K562 (cell line): ENCODE measurements at regions not wholly inside any gene's neighbourhood (a gene's known extent, or its start where the extent isn't known, plus 50 kb on each side); places are given as distances from the start of the nearest gene placed in this dataset.

Experiments
- CHD2 ChIP-seq: IDR thresholded peaks from 2 replicates; pipeline ENCODE4 v1.6.1; 2011; ENCODE audit warnings: low read depth, low read length
- ESRRA ChIP-seq: fragments of 450-650 bp; IDR thresholded peaks from 2 replicates; pipeline ENCODE4 v1.6.1; 2014; ENCODE audit warnings: low read depth, mild to moderate bottlenecking, moderate library complexity, borderline replicate concordance
- FIP1L1 ChIP-seq: fragments of 200-400 bp; formaldehyde crosslinking; IDR thresholded peaks from 2 replicates; pipeline ENCODE4 v1.6.1; 2018; ENCODE audit warnings: mild to moderate bottlenecking, low read depth, low read length; ENCODE audit not compliant: poor library complexity, severe bottlenecking
- MYC ChIP-seq, 2 experiments: fragments of 250-450 bp in 1 of 2; sonication (Bioruptor Pico) in 1 of 2; IDR thresholded peaks; 2 replicates each; pipeline versions ENCODE4 v1.5.1 to v1.6.1; 2012 to 2021; ENCODE audit warnings: low read depth in 2 of 2, borderline replicate concordance in 1 of 2, improper control_type of control experiment in 1 of 2, low read length in 1 of 2, mild to moderate bottlenecking in 1 of 2, moderate library complexity in 1 of 2
- RAD21 ChIP-seq, 2 experiments: fragments of 250-450 bp in 1 of 2; fragments of 450-650 bp in 1 of 2; sonication (Bioruptor Pico) in 1 of 2; formaldehyde crosslinking in 1 of 2; IDR thresholded peaks in 1 of 2; conservative IDR thresholded peaks in 1 of 2; 2 replicates each; pipeline versions ENCODE4 v1.4.0 to v1.8.0; 2020 to 2022; ENCODE audit warnings: mild to moderate bottlenecking in 2 of 2, moderate library complexity in 1 of 2
- RCOR1 ChIP-seq, 2 experiments: IDR thresholded peaks; 2 replicates each; pipeline ENCODE4 v1.6.1; 2012; ENCODE audit warnings: low read depth in 2 of 2, low read length in 2 of 2, borderline replicate concordance in 1 of 2, improper control_type of control experiment in 1 of 2
- SP2 ChIP-seq: IDR thresholded peaks from 2 replicates; pipeline ENCODE4 v1.6.1; 2011; ENCODE audit warnings: mild to moderate bottlenecking, low read depth, low read length, moderate library complexity; ENCODE audit not compliant: poor library complexity, severe bottlenecking; ENCODE audit errors: extremely low read depth
- TF ChIP-seq, protein P1 (sequence below), 2 experiments: fragments of 450-650 bp in 1 of 2; sonication (generic) in 1 of 2; formaldehyde crosslinking in 1 of 2; IDR thresholded peaks in 1 of 2; conservative IDR thresholded peaks in 1 of 2; 2 replicates each; pipeline versions ENCODE4 v1.6.1 to v1.8.1; 2016 to 2023; ENCODE audit warnings: mild to moderate bottlenecking in 2 of 2, moderate library complexity in 2 of 2, inconsistent platforms in 1 of 2, missing genetic modification reagents in 1 of 2
- TF ChIP-seq, protein P2 (sequence below), 3 experiments: IDR thresholded peaks in 2 of 3; conservative IDR thresholded peaks in 1 of 3; 2 replicates each; pipeline ENCODE4 v1.5.1; 2011 to 2012; ENCODE audit warnings: low read length in 3 of 3, mild to moderate bottlenecking in 3 of 3, control low read depth in 2 of 3, improper control_type of control experiment in 1 of 3, inconsistent platforms in 1 of 3, low read depth in 1 of 3, mixed read lengths in 1 of 3, moderate library complexity in 1 of 3; ENCODE audit not compliant: insufficient read depth in 2 of 3
- TF ChIP-seq, protein P3 (sequence below): fragments of 250-450 bp; sonication (Bioruptor Pico); IDR thresholded peaks from 2 replicates; pipeline ENCODE4 v1.5.0; 2021; ENCODE audit warnings: mild to moderate bottlenecking, borderline replicate concordance
- TF ChIP-seq, protein P4 (sequence below): fragments of 450-650 bp; formaldehyde crosslinking; IDR thresholded peaks from 2 replicates; pipeline ENCODE4 v1.4.0; 2020; ENCODE audit warnings: mild to moderate bottlenecking, mixed read lengths

DNA sequence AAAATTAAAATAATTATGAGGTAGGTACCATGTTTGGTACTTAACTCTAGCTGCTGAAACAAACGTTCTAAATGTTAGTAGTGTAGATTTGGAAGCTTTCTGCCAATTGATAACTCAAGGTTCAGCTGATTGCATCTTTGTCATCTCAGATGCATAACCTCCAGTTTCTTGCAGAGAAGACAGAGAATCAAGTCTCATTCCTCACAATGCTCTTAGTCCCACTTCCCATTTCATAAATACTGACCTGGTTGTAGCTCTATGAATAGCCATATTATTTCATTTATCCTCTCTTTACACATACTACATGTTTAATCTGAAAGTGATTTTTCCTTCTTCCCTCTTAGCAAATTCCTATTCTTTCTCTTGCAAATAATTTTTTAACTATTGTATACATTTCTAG, 178.5 kb upstream of the SETBP1 start:
- no peak for TF ChIP-seq MYC (IDR thresholded peaks at IDR 0.05; ENCODE audit: low read depth, low read length)
- TF ChIP-seq MYC (CRISPR knock-in tag; IDR thresholded peaks at IDR 0.05; ENCODE audit: borderline replicate concordance, low read depth): no peak
- TF ChIP-seq, protein P1, sequence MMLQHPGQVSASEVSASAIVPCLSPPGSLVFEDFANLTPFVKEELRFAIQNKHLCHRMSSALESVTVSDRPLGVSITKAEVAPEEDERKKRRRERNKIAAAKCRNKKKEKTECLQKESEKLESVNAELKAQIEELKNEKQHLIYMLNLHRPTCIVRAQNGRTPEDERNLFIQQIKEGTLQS (IDR thresholded peaks at IDR 0.05): no peak
- TF ChIP-seq, protein P1 (CRISPR knock-in tag; conservative IDR thresholded peaks at IDR 0.05): no peak
- TF ChIP-seq ESRRA: no peak
- TF ChIP-seq, protein P2, sequence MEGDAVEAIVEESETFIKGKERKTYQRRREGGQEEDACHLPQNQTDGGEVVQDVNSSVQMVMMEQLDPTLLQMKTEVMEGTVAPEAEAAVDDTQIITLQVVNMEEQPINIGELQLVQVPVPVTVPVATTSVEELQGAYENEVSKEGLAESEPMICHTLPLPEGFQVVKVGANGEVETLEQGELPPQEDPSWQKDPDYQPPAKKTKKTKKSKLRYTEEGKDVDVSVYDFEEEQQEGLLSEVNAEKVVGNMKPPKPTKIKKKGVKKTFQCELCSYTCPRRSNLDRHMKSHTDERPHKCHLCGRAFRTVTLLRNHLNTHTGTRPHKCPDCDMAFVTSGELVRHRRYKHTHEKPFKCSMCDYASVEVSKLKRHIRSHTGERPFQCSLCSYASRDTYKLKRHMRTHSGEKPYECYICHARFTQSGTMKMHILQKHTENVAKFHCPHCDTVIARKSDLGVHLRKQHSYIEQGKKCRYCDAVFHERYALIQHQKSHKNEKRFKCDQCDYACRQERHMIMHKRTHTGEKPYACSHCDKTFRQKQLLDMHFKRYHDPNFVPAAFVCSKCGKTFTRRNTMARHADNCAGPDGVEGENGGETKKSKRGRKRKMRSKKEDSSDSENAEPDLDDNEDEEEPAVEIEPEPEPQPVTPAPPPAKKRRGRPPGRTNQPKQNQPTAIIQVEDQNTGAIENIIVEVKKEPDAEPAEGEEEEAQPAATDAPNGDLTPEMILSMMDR (IDR thresholded peaks at IDR 0.05 in 2 of 3, conservative IDR thresholded peaks at IDR 0.05 in 1 of 3; ENCODE audit: insufficient read depth in 2 of 3, low read depth in 1 of 3, low read length in 3 of 3): no peak
- TF ChIP-seq, protein P3, sequence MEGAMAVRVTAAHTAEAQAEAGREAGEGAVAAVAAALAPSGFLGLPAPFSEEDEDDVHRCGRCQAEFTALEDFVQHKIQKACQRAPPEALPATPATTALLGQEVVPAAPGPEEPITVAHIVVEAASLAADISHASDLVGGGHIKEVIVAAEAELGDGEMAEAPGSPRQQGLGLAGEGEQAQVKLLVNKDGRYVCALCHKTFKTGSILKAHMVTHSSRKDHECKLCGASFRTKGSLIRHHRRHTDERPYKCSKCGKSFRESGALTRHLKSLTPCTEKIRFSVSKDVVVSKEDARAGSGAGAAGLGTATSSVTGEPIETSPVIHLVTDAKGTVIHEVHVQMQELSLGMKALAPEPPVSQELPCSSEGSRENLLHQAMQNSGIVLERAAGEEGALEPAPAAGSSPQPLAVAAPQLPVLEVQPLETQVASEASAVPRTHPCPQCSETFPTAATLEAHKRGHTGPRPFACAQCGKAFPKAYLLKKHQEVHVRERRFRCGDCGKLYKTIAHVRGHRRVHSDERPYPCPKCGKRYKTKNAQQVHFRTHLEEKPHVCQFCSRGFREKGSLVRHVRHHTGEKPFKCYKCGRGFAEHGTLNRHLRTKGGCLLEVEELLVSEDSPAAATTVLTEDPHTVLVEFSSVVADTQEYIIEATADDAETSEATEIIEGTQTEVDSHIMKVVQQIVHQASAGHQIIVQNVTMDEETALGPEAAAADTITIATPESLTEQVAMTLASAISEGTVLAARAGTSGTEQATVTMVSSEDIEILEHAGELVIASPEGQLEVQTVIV (CRISPR knock-in tag): no peak
- TF ChIP-seq SP2: no peak
- TF ChIP-seq RAD21 (CRISPR knock-in tag; conservative IDR thresholded peaks at IDR 0.05 in 1 of 2, IDR thresholded peaks at IDR 0.05 in 1 of 2): no peak
- no peak for TF ChIP-seq RCOR1 (IDR thresholded peaks at IDR 0.05; ENCODE audit: borderline replicate concordance in 1 of 2, low read depth in 2 of 2, low read length in 2 of 2)
- no peak for TF ChIP-seq CHD2
- no peak for TF ChIP-seq FIP1L1
- TF ChIP-seq, protein P4, sequence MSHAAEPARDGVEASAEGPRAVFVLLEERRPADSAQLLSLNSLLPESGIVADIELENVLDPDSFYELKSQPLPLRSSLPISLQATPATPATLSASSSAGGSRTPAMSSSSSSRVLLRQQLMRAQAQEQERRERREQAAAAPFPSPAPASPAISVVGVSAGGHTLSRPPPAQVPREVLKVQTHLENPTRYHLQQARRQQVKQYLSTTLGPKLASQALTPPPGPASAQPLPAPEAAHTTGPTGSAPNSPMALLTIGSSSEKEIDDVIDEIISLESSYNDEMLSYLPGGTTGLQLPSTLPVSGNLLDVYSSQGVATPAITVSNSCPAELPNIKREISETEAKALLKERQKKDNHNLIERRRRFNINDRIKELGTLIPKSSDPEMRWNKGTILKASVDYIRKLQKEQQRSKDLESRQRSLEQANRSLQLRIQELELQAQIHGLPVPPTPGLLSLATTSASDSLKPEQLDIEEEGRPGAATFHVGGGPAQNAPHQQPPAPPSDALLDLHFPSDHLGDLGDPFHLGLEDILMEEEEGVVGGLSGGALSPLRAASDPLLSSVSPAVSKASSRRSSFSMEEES: no peak
